ENCODE measurements at regions not wholly inside any gene's neighbourhood (a gene's known extent, or its start where the extent isn't known, plus 50 kb on each side); places are given as distances from the start of the nearest gene placed in this dataset.

GRCh38 chr12:34294137-34294536, 271.8 kb downstream of the ALG10 start:
- no peak for TF ChIP-seq CTCF (conservative IDR thresholded peaks at IDR 0.05 in 1 of 2, IDR thresholded peaks at IDR 0.05 in 1 of 2; ENCODE audit: low read depth in 1 of 2, low read length in 2 of 2)
- TF ChIP-seq EZH2 (IDR thresholded peaks at IDR 0.05; ENCODE audit: low read length, missing control alignments) = no peak

Data from fibroblast of lung (primary cell).